ENCODE measurements at regions not wholly inside any gene's neighbourhood (a gene's known extent, or its start where the extent isn't known, plus 50 kb on each side); places are given as distances from the start of the nearest gene placed in this dataset.

DNA sequence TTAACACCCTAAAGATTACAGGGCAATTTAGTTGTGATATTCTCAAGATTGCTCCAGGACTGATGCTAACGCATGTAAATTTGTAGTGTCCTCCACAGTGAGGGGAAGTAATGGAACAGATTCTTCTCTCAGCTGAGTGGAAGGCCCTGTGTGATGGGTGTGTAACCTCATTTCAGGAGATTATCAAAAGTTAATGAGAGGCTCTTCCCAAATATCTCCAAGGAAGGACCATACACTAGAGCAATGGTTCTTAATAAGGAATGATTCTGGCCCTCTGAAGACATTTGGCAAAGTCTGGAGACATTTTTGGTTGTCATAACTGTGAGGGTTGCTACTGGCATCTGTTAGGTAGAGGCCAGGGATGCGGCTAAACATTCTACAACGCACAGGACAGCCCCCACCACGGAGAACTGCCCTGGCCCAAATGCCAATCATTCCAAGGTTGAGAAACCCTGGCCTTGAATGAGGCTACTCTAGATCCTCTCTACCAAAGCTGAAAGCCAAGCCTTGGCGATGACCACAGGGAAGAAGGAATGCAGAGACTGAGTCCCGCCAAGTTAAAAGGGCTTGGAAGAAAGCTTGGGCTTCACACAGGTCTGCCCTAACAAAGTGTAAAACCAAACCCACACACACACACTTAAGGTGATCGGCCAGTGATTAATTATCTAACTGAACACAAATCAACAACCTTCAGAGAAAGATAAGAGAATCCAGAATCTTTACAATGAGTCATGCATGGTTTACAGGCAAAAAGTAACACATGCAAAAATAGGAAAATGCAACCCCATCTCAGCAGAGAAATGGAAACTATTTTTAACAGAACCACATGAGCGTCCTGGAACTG is 135.8 kb downstream of the SYF2 start:
- TF ChIP-seq, protein P1, sequence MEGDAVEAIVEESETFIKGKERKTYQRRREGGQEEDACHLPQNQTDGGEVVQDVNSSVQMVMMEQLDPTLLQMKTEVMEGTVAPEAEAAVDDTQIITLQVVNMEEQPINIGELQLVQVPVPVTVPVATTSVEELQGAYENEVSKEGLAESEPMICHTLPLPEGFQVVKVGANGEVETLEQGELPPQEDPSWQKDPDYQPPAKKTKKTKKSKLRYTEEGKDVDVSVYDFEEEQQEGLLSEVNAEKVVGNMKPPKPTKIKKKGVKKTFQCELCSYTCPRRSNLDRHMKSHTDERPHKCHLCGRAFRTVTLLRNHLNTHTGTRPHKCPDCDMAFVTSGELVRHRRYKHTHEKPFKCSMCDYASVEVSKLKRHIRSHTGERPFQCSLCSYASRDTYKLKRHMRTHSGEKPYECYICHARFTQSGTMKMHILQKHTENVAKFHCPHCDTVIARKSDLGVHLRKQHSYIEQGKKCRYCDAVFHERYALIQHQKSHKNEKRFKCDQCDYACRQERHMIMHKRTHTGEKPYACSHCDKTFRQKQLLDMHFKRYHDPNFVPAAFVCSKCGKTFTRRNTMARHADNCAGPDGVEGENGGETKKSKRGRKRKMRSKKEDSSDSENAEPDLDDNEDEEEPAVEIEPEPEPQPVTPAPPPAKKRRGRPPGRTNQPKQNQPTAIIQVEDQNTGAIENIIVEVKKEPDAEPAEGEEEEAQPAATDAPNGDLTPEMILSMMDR (IDR thresholded peaks at IDR 0.05; ENCODE audit: low read depth, low read length), result no peak
- H3K4me3 ChIP-seq (ENCODE audit: low read depth, low read length), result no peak overlapping the region

DNA sequence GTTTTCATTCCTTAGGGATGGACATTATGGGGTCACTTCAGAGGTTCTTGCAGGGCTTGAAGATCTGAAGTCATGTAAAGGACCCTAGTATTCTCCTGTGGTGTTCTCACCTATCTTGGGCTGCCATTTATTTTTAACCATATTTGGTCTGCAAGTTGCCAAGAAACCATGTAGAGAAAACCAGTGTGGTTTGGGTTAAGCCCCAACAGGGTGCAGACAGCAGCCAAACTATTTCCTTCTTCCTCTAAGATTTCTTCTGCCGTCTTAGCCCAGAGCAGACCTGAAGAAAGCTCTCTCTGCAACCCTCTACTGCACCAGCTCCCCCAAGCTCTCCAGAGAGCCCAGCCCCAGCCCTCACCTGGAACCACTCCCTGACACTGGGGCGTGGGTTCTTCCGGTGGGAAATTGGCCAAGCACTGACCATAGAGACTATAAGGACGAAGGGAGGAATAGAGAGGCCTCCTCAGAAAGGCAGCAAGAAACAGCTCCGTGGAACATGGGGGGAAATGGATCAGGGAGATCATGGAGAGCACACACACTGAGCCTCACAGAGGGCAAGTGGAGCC is 136.6 kb downstream of the SYF2 start:
- H3K4me3 ChIP-seq (ENCODE audit: low read depth, low read length), result no peak overlapping the region
- TF ChIP-seq, protein P1 (IDR thresholded peaks at IDR 0.05; ENCODE audit: low read depth, low read length), result no peak

DNA sequence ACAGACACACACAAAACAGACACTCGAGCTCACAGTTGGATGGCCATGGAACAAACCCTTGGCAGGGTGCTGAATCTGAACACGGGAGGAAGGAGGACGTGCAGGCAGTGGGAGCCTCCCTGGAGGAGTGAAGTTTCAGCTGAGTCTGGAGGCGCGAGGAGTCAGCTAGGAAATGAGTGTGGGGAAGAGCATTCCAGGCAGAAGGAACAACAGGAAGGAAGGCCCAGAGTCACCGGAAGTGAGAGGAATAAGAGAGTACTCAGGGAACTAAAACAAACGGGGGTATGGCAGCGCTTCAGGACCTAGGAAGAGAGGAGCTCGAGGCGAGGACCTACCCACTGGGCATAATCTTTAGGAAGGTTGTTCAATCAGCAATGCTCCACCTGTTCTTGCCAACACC is 137.3 kb downstream of the SYF2 start:
- TF ChIP-seq, protein P1 (IDR thresholded peaks at IDR 0.05; ENCODE audit: low read depth, low read length), result no peak
- H3K4me3 ChIP-seq (ENCODE audit: low read depth, low read length), result no peak overlapping the region

DNA sequence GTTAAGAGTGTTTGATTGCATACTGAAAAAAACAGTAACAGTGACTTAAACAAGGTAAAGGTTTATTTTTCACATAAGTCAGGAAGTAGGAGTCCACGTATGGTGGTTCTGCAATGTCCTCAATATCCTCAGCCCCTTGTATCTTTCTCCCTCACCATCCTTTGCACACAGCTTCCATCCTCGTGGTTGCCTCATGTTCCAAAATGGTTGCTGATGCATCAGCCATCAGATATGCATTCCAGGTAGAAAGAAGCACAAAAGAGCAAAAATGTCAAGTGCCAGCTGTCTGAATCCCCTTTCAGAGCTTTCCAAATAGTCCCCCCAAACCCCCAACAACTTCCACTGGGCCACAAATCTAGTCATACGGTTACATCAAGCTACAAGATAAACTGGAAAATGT is 138.1 kb downstream of the SYF2 start:
- H3K4me3 ChIP-seq (ENCODE audit: low read depth, low read length), result no peak overlapping the region
- TF ChIP-seq, protein P1 (IDR thresholded peaks at IDR 0.05; ENCODE audit: low read depth, low read length), result no peak

DNA sequence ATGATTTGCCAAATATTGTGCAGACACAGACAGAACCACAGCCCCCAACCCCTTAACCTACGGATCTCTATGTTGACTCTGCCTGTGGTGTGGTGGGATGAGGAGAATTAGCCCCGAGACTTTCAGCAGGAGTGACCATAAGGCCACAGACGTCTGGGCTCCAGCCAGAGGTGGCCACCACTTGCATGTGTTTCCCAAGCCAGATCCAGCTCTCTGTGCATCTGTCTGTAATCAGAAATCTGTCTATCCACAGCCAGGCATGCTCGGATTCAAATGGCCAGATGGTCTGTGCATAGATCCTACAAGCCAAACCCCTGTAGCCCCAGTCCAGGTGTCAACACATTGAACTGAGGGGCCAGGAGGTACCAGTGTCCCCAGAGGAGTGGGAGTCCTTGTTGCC is 140.6 kb downstream of the SYF2 start:
- TF ChIP-seq, protein P1 (IDR thresholded peaks at IDR 0.05; ENCODE audit: low read depth, low read length), result no peak
- H3K4me3 ChIP-seq (ENCODE audit: low read depth, low read length), result no peak overlapping the region

DNA sequence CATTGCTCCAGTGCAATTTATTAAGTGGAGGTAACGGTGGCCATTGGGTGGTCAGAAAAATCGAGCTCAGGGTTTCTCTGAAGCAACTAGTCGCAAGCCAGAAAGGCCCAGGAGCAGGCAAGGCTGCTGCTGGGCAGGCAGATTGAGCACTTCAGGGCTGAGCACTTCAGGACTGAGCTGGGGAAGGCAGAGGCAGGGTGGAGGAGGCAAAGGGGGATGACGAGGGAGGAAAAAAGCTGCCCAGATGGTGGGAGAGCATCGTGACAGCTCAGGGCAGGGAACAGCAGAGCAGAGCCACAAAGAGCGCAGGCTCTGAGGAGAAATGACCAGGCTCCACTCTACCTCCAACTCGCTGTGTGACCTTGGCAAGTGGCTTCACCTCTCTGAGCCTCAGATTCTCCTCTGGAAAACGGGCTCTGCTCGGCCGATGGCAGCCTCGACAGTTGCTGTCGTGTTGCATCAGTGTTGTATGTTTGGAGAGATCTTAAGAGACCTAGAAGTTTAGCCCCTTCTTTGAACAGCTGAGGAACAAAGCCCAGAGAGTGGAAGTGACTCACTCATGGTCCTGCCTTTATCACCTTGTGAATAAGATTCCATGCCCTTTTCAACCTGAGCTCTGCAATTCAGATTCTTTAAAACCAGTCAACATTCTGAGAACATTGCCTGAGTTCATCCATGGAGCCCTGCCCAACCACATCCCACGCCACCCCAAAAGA is 141.4 kb downstream of the SYF2 start:
- H3K4me3 ChIP-seq (ENCODE audit: low read depth, low read length), result no peak overlapping the region
- TF ChIP-seq, protein P1 (IDR thresholded peaks at IDR 0.05; ENCODE audit: low read depth, low read length), result no peak

DNA sequence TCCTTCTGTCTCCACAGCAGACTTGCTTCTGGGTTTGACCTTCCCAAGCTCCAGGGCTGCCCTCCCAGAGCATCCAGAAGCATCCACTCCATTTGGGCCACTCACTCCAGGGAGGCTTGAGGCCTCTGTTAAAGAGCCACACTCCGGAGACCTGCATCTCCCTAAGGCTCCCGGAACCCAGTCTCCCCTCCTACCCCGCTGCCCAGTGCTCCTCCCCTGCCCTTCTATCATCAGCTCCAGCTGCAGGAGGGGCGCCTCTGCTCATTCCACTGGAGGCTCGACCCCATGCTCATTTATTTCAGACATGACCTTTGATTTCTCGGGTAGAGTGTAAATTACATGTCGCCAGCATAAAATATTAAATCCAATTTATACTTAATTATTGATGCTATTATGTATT is 142.5 kb downstream of the SYF2 start:
- TF ChIP-seq, protein P1 (IDR thresholded peaks at IDR 0.05; ENCODE audit: low read depth, low read length), result no peak
- no peak overlapping the region for H3K4me3 ChIP-seq (ENCODE audit: low read depth, low read length)

Measured in WI38 (cell line).